Cerebellar cortex (tissue), 1 donor: ENCODE measurements at regions not wholly inside any gene's neighbourhood (a gene's known extent, or its start where the extent isn't known, plus 50 kb on each side); places are given as distances from the start of the nearest gene placed in this dataset.
"Not testable (repeated sequence)": the region's sequence is repeated elsewhere in the genome, so short reads cannot be mapped to it uniquely, and the experiment has no call there.

ENCODE experiments used
- DNase-seq: peaks from one replicate; pipeline ENCODE4 v3.0.0-alpha.2; 2015; ENCODE audit warnings: low spot score

DNA sequence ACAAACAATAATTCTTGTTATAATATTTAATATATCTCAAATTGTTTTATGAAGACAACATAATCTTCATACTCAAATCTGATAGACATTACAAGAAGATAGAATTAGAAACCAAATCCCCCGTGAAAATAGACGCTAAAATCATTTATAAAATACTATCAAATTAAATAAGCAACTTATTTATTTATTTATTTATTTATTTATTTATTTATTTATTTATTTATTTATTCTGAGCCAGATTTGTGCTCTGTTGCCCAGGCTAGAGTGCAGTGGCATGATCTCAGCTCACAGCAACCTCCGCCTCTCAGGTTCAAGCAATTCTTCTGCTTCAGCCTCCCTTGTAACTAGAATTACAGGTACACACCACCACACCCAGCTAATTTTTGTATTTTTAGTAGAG, 294.9 kb upstream of the MAGEC2 start:
- no peak for DNase-seq

DNA sequence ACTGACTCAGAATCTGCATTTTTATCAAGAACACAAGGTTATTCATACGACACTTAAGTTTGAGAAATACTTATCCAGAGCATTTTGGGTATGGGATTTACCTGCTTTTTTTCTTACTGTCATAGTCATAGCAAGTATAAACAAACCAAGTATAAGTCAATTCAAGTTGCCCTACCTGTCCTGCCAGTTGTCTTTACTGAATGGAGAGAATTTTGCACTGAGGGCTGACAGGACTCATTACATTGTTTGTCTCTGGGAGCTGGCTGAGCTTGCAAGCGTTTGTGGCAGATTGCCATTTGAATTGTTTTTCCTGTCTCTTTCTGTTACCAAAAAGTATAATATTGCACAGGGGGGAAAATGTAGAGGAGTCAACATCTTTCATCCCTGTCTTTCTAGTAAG, 278.9 kb upstream of the MAGEC2 start:
- no peak for DNase-seq

DNA sequence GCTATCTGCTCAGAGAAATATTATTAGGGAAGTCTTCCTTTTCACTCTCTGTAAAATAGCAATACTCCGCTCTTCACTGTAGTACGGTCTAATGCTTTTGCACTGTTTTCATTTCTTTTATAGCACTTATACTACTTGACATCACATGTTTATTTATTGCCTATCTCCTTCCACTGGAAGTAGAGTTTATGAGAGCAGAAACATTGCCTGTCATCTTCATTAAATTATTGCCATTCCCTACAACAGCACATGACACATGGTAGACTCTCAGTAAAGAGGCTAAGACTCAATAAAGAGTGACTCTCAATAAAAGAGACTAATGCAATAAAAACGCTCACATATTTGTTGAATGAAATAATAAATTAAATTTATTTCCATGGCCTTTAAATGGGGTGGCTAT, 241.3 kb upstream of the MAGEC2 start:
- no peak for DNase-seq

DNA sequence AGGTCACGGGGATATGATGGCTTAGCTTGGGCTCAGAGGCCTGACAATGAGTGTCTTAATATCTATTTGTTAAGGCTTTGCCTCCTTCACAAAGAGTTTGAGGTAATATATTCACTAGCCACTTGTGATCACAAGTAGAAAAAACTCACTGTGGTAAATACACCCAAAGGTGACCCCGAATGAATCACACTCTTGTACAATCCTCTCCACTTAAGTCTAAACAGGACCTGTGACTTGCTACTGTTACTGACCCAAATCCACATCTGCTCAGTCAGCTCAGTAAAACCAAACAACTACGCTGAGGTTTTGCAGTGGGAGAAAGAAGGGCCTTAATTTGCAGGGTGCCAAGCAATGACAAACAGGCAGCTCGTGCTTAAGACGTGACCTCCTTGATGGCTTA, 223.8 kb upstream of the MAGEC2 start:
- no peak for DNase-seq

DNA sequence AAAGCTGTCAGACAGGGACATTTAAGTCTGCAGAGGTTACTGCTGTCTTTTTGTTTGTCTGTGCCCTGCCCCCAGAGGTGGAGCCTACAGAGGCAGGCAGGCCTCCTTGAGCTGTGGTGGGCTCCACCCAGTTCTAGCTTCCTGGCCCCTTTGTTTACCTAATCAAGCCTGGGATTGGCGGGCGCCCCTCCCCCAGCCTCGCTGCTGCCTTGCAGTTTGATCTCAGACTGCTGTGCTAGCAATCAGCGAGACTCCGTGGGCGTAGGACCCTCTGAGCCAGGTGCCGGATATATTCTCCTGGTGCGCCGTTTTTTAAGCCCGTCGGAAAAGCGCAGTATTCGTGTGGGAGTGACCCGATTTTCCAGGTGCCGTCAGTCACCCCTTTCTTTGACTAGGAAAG, 185.9 kb upstream of the MAGEC2 start:
- not testable (repeated sequence) for DNase-seq

DNA sequence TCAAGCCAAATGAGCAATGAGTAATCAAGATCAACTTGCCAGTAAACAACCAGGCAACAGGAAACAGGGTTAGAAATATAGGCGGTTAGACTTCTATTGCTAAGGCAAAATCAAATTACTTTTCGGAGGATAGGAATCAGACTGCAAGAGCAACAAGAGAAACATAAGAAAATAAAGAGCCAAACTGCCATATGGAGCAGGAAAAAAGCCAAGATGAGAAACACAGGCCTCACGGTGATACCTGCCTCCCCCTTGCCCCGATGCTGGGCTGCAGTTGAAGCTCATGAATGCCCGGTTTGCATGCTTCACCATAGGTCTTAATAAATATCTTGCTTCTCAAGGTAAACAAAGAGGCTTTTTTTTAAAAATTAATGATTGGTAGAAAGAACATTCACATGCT, 158.4 kb upstream of the MAGEC2 start:
- DNase-seq: peak; percentile 29

DNA sequence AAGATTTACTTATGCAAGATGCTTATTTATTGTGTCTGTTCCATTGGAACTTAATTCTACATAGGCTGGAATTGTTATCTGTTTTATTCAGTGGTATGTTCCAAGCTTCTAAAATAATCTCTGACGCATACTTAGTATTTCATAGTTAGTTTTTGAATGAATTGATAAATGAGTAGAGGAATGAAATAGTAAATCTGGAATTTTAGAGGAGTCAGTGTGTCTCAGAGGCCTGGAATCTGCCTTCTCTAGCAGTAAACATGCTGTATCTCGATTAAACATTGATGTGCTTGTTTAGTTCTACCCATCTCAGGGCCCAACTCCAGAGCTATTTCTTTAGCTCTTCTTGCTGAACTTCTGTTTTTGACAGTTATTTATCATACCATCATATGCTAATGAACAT, 154.2 kb upstream of the MAGEC2 start:
- no peak for DNase-seq

DNA sequence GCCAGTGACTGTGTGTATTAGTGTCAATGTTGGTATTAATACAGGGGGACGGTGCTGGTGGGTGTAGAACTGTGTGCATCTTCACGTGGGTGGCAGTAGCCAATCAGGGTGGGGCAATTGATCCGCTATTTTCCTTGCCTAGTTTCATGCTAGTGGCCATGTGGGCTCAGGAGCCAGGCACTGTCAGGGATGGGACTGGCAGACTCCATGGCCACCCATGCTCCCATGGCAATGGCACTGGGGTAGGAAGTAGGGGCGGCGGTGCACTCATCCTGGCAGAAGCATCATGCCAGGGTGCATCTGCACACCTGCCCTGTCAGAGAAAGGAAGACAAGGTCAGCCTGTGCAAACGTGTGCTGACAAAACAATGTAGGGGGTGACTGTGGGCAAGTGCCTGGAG, 122.1 kb upstream of the MAGEC2 start:
- no peak for DNase-seq

DNA sequence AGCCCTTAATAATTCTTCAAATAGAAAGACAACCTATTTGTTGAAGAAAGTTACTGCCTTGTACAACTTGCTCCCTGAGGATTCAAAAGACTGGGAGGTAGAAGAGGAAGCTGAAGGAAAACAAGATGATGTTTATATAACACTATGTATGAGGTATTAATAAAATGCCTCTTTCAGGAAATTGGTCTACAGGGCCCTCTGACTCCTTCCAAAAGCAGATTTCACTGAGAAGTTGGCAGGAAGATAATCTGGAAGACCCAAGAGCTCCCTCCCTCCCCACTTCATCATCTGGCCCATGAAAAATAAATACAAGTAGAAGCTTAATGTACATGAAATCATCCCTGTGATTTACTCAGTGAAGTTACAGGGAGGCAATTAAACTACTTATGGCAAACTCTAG, 107.5 kb upstream of the MAGEC2 start:
- no peak for DNase-seq

DNA sequence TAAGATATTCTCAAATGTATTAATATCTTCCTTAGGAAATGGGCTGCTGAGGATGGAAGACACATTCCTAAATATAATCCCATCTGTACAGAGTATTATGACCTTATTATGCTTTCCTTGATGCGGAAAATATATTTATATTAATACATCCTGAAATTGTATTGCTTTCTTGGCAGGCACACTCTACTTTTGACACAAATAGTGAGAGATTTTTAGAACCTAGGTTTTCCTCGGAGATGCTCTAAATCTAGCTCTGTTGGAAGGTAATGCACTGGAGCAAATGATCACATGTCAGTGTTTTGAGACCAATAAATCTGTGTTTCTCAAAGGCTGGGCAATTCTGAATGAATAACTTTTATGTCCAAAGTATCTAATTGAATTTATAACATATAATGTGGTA, 94.3 kb upstream of the MAGEC2 start:
- no peak for DNase-seq

DNA sequence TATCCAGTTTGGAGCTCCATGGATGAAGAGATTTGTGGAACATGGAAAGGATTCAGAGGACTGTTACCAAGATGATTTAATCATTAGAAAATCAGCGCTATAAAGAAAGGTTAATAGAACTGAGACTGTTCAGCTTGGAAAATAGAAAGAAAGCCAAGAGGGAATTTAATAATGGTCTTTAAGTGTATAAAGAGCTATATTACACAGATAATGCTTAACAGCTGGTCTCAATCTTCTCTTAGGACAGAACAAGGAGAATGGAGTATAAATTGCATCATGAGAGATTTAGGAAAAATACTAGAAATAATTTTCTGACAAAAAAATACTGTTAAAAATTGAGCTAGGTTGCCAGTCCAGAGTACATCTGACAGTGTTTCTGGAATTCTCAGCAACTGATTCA, 91.3 kb upstream of the MAGEC2 start:
- no peak for DNase-seq

DNA sequence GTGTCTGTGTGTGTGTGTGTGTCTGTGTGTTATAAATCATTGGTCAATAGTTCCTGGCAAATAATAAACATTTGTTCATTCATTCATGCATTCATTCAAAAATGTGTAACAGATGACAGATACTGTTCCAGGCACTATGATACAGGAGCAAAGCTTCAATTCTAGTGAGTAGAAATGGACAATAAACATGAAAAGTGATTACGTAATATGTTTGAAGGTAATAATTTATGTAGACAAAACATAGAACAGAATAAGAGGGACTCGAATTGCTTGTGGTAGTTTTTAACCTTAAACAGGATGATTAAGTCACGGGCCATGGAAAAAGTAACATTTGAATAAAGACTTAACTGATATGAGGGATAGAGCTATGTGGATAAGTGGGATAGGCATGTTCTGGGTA, 90.1 kb upstream of the MAGEC2 start:
- no peak for DNase-seq

DNA sequence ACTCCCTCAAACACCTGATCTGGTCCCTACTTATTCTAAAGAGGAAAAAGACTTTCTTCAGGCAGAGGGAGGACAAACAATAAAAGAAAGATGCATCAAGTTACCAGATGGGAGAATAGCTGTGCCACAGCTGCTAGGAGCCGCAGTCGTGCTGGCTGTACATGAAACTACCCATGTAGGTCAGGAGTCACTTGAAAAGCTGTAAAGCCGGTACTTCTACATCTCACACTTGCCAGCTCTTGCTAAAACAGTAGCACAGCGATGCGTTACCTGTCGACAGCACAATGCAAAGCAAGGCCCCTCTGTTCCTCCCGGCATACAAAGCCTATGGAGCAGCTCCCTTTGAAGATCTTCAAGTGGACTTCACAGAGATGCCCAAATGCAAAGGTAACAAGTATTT, 65.1 kb upstream of the MAGEC2 start:
- DNase-seq: not testable (repeated sequence)

DNA sequence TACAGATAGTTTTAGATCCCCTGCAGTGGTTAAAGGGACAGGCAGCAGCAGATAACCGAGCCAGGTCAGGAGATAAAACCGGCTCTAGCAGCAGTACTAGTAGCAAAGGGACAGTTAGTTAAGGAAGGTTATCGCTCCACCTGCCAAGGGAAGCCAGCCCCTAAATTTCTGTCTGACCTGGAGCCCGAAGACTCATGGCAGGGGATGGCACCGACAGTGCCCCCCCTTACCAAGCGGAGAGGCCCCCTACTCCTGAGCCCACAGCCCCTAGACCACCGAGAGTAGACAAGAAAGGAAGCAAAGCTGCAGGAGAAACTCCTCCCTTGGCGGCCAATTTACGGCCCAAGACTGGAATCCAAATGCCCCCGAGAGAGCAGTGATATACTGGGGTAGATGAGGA, 61.3 kb upstream of the MAGEC2 start:
- no peak for DNase-seq

DNA sequence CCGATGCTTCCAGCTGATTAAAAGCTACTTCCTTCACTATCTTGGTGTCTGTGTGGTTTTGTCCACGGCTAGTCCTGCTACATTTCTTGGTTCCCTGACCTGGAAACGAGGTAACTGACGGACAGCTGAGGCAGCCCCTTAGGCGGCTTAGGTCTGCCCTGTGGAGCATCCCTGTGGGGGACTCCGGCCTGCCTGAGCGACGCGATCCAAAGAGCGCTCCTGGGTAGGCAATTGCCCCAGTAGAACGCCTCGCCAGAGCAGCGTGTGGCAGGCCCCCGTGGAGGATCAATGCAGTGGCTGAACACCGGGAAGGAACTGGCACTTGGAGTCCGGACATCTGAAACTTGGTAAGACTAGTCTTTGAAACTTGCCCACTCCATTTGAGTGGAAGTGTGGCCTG, 60.5 kb upstream of the MAGEC2 start:
- not testable (repeated sequence) for DNase-seq

DNA sequence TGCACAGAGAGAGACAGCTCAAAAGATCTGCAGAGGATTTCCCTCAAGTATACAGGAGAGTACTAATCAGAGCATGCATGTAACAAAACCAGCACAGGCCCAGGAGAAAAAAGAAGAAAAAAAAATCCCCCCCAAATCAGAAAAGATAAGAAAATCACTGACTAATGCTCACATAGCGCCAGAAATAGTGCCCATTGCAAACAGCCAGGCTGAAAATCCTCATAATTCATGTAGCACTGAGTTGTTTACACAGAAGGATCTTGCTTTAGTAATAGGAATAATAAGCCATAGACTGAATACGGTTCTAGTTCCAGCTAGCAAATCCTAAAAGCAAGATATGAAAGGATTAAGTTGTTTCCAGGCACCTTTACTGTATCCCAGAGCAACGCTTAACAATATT, 51.8 kb upstream of the MAGEC2 start:
- DNase-seq: no peak
